HCT116 (cell line): ENCODE measurements at regions not wholly inside any gene's neighbourhood (a gene's known extent, or its start where the extent isn't known, plus 50 kb on each side); places are given as distances from the start of the nearest gene placed in this dataset.

ENCODE experiments used
- ATAC-seq: fragments of 200-7000 bp; cut with Tn5 transposase; 2 replicates; pipeline ENCODE4 v1.9.1; 2020; ENCODE audit warnings: mild to moderate bottlenecking, moderate library complexity
- BruUV-seq: library from RNA; stranded (reverse); fragments of 400-500 nt; replicated peaks from 2 replicates; lab custom pipeline; 2021; lab: Mats Ljungman, UMichigan
- CTCF ChIA-PET: fragments of 300-600 bp; sonication (Branson Sonifier 250); formaldehyde crosslinking; loops from one replicate; lab custom pipeline; 2021; ENCODE audit warnings: antibody characterized with exemption; lab: Charles Lee
- POLR2A ChIA-PET: fragments of 300-600, 350-600 bp; sonication (Branson Sonifier 250); formaldehyde crosslinking; loops from one replicate; lab custom pipeline; 2021; ENCODE audit warnings: antibody characterized with exemption; lab: Charles Lee
- RAD21 ChIA-PET, 2 experiments: fragments of 300-600 bp; sonication (Branson Sonifier 250); formaldehyde crosslinking; loops; one replicate each; lab custom pipeline; 2023; ENCODE audit warnings: low total read pairs in 2 of 2; ENCODE audit not compliant: uncharacterized antibody in 2 of 2, unreplicated experiment in 2 of 2, low non-redundant PET in 1 of 2; lab: Charles Lee
- DNase-seq: peaks from one replicate; pipeline ENCODE4 v3.0.0-alpha.2; 2010; ENCODE audit warnings: low read depth, low spot score
- H2AFZ ChIP-seq: fragments of 200-600 bp; shearing (Covaris generic), sonication (generic); 2 replicates; pipeline ENCODE4 v1.6.1; 2017; ENCODE audit warnings: low read depth, mixed run types, mixed read lengths, antibody characterized with exemption, low read length; ENCODE audit not compliant: poor library complexity, severe bottlenecking
- H3K27ac ChIP-seq: 2 replicates; pipeline ENCODE4 v1.5.1; 2012; ENCODE audit warnings: low read depth, low read length
- H3K27me3 ChIP-seq: fragments of 200-600 bp; sonication (generic); 2 replicates; pipeline ENCODE4 v1.6.1; 2016; ENCODE audit warnings: mixed run types, low read length, mixed read lengths; ENCODE audit not compliant: insufficient read depth
- H3K36me3 ChIP-seq, 2 experiments: fragments of 200-500 bp in 1 of 2; fragments of 200-600 bp in 1 of 2; sonication (Bioruptor generic) in 1 of 2; sonication (generic) in 1 of 2; 2 replicates each; pipeline versions ENCODE4 v1.5.1 to v1.6.1; 2014 to 2016; ENCODE audit warnings: low read length in 2 of 2, inconsistent platforms in 1 of 2, mixed read lengths in 1 of 2, mixed run types in 1 of 2; ENCODE audit not compliant: insufficient read depth in 2 of 2, control insufficient read depth in 1 of 2
- H3K4me1 ChIP-seq, 2 experiments: fragments of 200-600 bp in 1 of 2; sonication (generic) in 1 of 2; 2 replicates each; pipeline versions ENCODE4 v1.5.1 to v1.6.1; 2012 to 2017; ENCODE audit warnings: low read length in 2 of 2, inconsistent platforms in 1 of 2, mild to moderate bottlenecking in 1 of 2, mixed read lengths in 1 of 2, mixed run types in 1 of 2, moderate library complexity in 1 of 2; ENCODE audit not compliant: insufficient read depth in 2 of 2, control insufficient read depth in 1 of 2
- H3K4me2 ChIP-seq: fragments of 200-600 bp; sonication (generic); 2 replicates; pipeline ENCODE4 v1.6.1; 2017; ENCODE audit warnings: mixed run types, low read length, mixed read lengths
- H3K4me3 ChIP-seq, 2 experiments: fragments of 200-600 bp in 1 of 2; sonication (generic) in 1 of 2; replicated peaks in 1 of 2; 2 replicates each; pipeline ENCODE4 v1.5.1; 2011 to 2016; ENCODE audit warnings: low read length in 2 of 2, control low read depth in 1 of 2, low read depth in 1 of 2, mild to moderate bottlenecking in 1 of 2, mixed read lengths in 1 of 2, mixed run types in 1 of 2
- H3K79me2 ChIP-seq: fragments of 200-600 bp; sonication (generic); 2 replicates; pipeline ENCODE4 v1.6.1; 2017; ENCODE audit warnings: mild to moderate bottlenecking, mixed run types, low read length, moderate library complexity, mixed read lengths; ENCODE audit not compliant: insufficient read depth
- H3K9ac ChIP-seq: fragments of 200-600 bp; sonication (generic); 2 replicates; pipeline ENCODE4 v1.6.1; 2016; ENCODE audit warnings: low read length, mixed read lengths
- H3K9me2 ChIP-seq: fragments of 200-600 bp; sonication (generic), shearing (Covaris generic); 2 replicates; pipeline ENCODE4 v1.6.1; 2017; ENCODE audit warnings: mixed run types, mild to moderate bottlenecking, moderate library complexity; ENCODE audit not compliant: insufficient read depth
- H3K9me3 ChIP-seq, 2 experiments: fragments of 200-500 bp in 1 of 2; fragments of 200-600 bp in 1 of 2; sonication (Bioruptor generic) in 1 of 2; sonication (generic) in 1 of 2; 2 replicates each; pipeline ENCODE4 v1.6.1; 2014 to 2017; ENCODE audit warnings: low read length in 2 of 2, mixed read lengths in 2 of 2, inconsistent platforms in 1 of 2, low read depth in 1 of 2, mild to moderate bottlenecking in 1 of 2, mixed run types in 1 of 2, moderate library complexity in 1 of 2; ENCODE audit not compliant: control insufficient read depth in 1 of 2, insufficient read depth in 1 of 2
- H4K20me1 ChIP-seq: fragments of 200-600 bp; sonication (generic), shearing (Covaris generic); 2 replicates; pipeline ENCODE4 v1.6.1; 2017; ENCODE audit warnings: mixed run types, mild to moderate bottlenecking, moderate library complexity; ENCODE audit not compliant: insufficient read depth
- CTCF ChIP-seq, 3 experiments: fragments of 200-600 bp in 1 of 3; sonication (generic) in 1 of 3; IDR thresholded peaks in 2 of 3; conservative IDR thresholded peaks in 1 of 3; 2 replicates each; pipeline ENCODE4 v1.5.1; 2012 to 2017; ENCODE audit warnings: low read depth in 2 of 3, low read length in 2 of 3, antibody characterized with exemption in 1 of 3, borderline replicate concordance in 1 of 3, control low read depth in 1 of 3, mild to moderate bottlenecking in 1 of 3, mixed read lengths in 1 of 3, mixed run types in 1 of 3, moderate library complexity in 1 of 3; ENCODE audit not compliant: insufficient read depth in 1 of 3
- EZH2 ChIP-seq: fragments of 200-600 bp; sonication (generic); IDR thresholded peaks from 2 replicates; pipeline ENCODE4 v1.6.1; 2017; ENCODE audit warnings: antibody characterized with exemption, mixed run types
- FOSL1 ChIP-seq: IDR thresholded peaks from 2 replicates; pipeline ENCODE4 v1.6.1; 2012; ENCODE audit warnings: low read depth
- JUND ChIP-seq: IDR thresholded peaks from 2 replicates; pipeline ENCODE4 v1.6.1; 2012
- REST ChIP-seq: IDR thresholded peaks from 2 replicates; pipeline ENCODE4 v1.6.1; 2012; ENCODE audit warnings: low read depth
- SIN3A ChIP-seq: IDR thresholded peaks from 2 replicates; pipeline ENCODE4 v1.6.1; 2012; ENCODE audit warnings: low read depth
- SP1 ChIP-seq: IDR thresholded peaks from 2 replicates; pipeline ENCODE4 v1.6.1; 2012; ENCODE audit warnings: low read depth
- TCF7L2 ChIP-seq: IDR thresholded peaks from 2 replicates; pipeline ENCODE4 v1.7.0; 2011; ENCODE audit warnings: borderline replicate concordance, inconsistent platforms; ENCODE audit not compliant: insufficient read depth, insufficient read length; ENCODE audit errors: extremely low read depth
- ZBTB33 ChIP-seq: IDR thresholded peaks from 2 replicates; pipeline ENCODE4 v1.6.1; 2011; ENCODE audit warnings: mild to moderate bottlenecking, low read length, moderate library complexity; ENCODE audit not compliant: insufficient replicate concordance; ENCODE audit errors: extremely low read depth
- ZFX ChIP-seq: fragments of 450-650 bp; IDR thresholded peaks from 2 replicates; pipeline ENCODE4 v1.6.1; 2017
- intact Hi-C: fragments of 100-400 bp; cut with micrococcal nuclease; formaldehyde crosslinking; loops from 2 replicates; pipeline ENCODE4 v1.10.0; 2022

- Histone ChIP-seq H4K20me1 (no peaks in the 10 kb centered on the region), H3K27me3 (peaks cover 7% of the 10 kb centered on the region; the same call in 1 of the 2 replicates), H3K4me2 (no peak overlapping the region), H3K4me3 (no peak overlapping the region), H3K27ac (no peak overlapping the region), H3K9me3 (no peaks in the 10 kb centered on the region), H2AFZ (no peak overlapping the region), H3K4me1 (no peaks in the 10 kb centered on the region), H3K9me2 (no peaks in the 10 kb centered on the region), H3K9ac (no peak overlapping the region), H3K79me2 (no peaks in the 10 kb centered on the region), H3K36me3 (no peaks in the 10 kb centered on the region)
- POLR2A ChIA-PET: no interaction called here
- TF ChIP-seq SP1 (no peak), SIN3A (no peak), ZFX (no peak), ZBTB33 (no peak), TCF7L2 (no peak), FOSL1 (no peak), EZH2 (no peak), REST (no peak), JUND (no peak), CTCF (IDR thresholded peaks at IDR 0.05 in 2 of 3, conservative IDR thresholded peaks at IDR 0.05 in 1 of 3; ENCODE audit: borderline replicate concordance in 1 of 3, insufficient read depth in 1 of 3, low read depth in 2 of 3, low read length in 2 of 3) (no peak)
- CTCF ChIA-PET: no interaction called here
- no peak for DNase-seq
- RAD21 ChIA-PET: no interaction called here
- intact Hi-C loops: no loop called here
- ATAC-seq: no peak
- BruUV-seq: no TSS peak
Measured at GRCh38 chr20:63132131-63132714, 83.7 kb downstream of the YTHDF1 start.
